ENCODE measurements at regions not wholly inside any gene's neighbourhood (a gene's known extent, or its start where the extent isn't known, plus 50 kb on each side); places are given as distances from the start of the nearest gene placed in this dataset.

GRCh38 chr1:82143108-82143833 is 342.5 kb downstream of the ADGRL2 start:
- TF ChIP-seq CTCF (IDR thresholded peaks at IDR 0.05) (no peak), POLR2A (IDR thresholded peaks at IDR 0.05) (no peak)

All from uterus (tissue), 2 donors.